Common myeloid progenitor, CD34-positive (primary cell): ENCODE measurements at regions not wholly inside any gene's neighbourhood (a gene's known extent, or its start where the extent isn't known, plus 50 kb on each side); places are given as distances from the start of the nearest gene placed in this dataset.

Experiments
- CTCF ChIA-PET: fragments of 350-600 bp; sonication (Branson Sonifier 250); formaldehyde crosslinking; loops from one replicate; lab custom pipeline; 2021; ENCODE audit warnings: antibody characterized with exemption; lab: Charles Lee
- POLR2A ChIA-PET: fragments of 350-600 bp; sonication (Branson Sonifier 250); formaldehyde crosslinking; loops from one replicate; lab custom pipeline; 2021; ENCODE audit warnings: antibody characterized with exemption; lab: Charles Lee
- DNase-seq, 3 donors: peaks; one replicate each; pipeline versions ENCODE4 v3.0.0 to v3.0.0-alpha.2; 2013
- H3K27ac ChIP-seq, 2 experiments: 1 replicate in 1 of 2; 2 replicates in 1 of 2; pipeline ENCODE4 v1.7.0; 2013; ENCODE audit warnings: inconsistent platforms in 2 of 2, low read length in 2 of 2, mild to moderate bottlenecking in 2 of 2, low read depth in 1 of 2, moderate library complexity in 1 of 2; ENCODE audit not compliant: severe bottlenecking in 2 of 2, insufficient read depth in 1 of 2, poor library complexity in 1 of 2
- H3K27me3 ChIP-seq, 5 experiments: replicated peaks in 2 of 5; 1 replicate in 3 of 5; 2 replicates in 2 of 5; pipeline versions ENCODE4 v1.6.1 to v1.7.0; 2013; ENCODE audit warnings: low read length in 4 of 5, mild to moderate bottlenecking in 2 of 5, moderate library complexity in 2 of 5, inconsistent platforms in 1 of 5; ENCODE audit not compliant: insufficient read depth in 5 of 5, control insufficient read depth in 4 of 5
- H3K36me3 ChIP-seq, 4 experiments: 1 replicate in 2 of 4; 2 replicates in 2 of 4; pipeline versions ENCODE4 v1.6.1 to v1.7.0; 2013; ENCODE audit warnings: low read length in 3 of 4, control low read depth in 1 of 4, mild to moderate bottlenecking in 1 of 4; ENCODE audit not compliant: control insufficient read depth in 4 of 4, insufficient read depth in 4 of 4
- H3K4me1 ChIP-seq, 4 experiments: 1 replicate in 3 of 4; 2 replicates in 1 of 4; pipeline versions ENCODE4 v1.6.1 to v1.7.1; 2013; ENCODE audit warnings: low read length in 3 of 4, mild to moderate bottlenecking in 3 of 4, control low read depth in 1 of 4, inconsistent platforms in 1 of 4, moderate library complexity in 1 of 4; ENCODE audit not compliant: control insufficient read depth in 4 of 4, insufficient read depth in 4 of 4; ENCODE audit errors: control extremely low read depth in 1 of 4
- H3K4me3 ChIP-seq, 7 experiments: 1 replicate in 4 of 7; 2 replicates in 3 of 7; pipeline versions ENCODE4 v1.5.1 to v1.7.0; 2013; ENCODE audit warnings: mild to moderate bottlenecking in 7 of 7, low read length in 6 of 7, moderate library complexity in 6 of 7, inconsistent platforms in 2 of 7, low read depth in 2 of 7, control low read depth in 1 of 7; ENCODE audit not compliant: insufficient read depth in 4 of 7, control insufficient read depth in 1 of 7; ENCODE audit errors: extremely low read depth in 1 of 7
- H3K9me3 ChIP-seq, 5 experiments: 1 replicate in 4 of 5; 2 replicates in 1 of 5; pipeline versions ENCODE4 v1.6.1 to v1.7.1; 2013; ENCODE audit warnings: low read length in 4 of 5, mild to moderate bottlenecking in 2 of 5, inconsistent platforms in 1 of 5, low read depth in 1 of 5, moderate library complexity in 1 of 5; ENCODE audit not compliant: control insufficient read depth in 4 of 5, insufficient read depth in 2 of 5; ENCODE audit errors: control extremely low read depth in 1 of 5
- WGBS: methylation state at CpG from one replicate; pipeline ENCODE4 v1.1.5; 2013; ENCODE audit not compliant: insufficient coverage; 5-methylcytosine and 5-hydroxymethylcytosine counted together

- H3K27me3 ChIP-seq: peaks cover 0 to 20% (median 0%) of the 10 kb centered on the region in 5 experiments
- no peak overlapping the region for H3K4me3 ChIP-seq
- CTCF ChIA-PET: interaction anchor here (0.9 kb wide), 1 partner anchor 936 kb away, joined by 3 read pairs; no protein-coding TSS in a partner anchor
- H3K9me3 ChIP-seq: no peaks in the 10 kb centered on the region
- DNase-seq: no peak
- 84% methylated on average over 12 of the region's 13 CpGs for WGBS
- H3K27ac ChIP-seq: no peak overlapping the region
- no peaks in the 10 kb centered on the region for H3K4me1 ChIP-seq
- H3K36me3 ChIP-seq: no peaks in the 10 kb centered on the region
- POLR2A ChIA-PET: no interaction called here
These were observed 382.7 kb downstream of the THBS2 start for GRCh38 chr6:168870982-168871381.

DNA sequence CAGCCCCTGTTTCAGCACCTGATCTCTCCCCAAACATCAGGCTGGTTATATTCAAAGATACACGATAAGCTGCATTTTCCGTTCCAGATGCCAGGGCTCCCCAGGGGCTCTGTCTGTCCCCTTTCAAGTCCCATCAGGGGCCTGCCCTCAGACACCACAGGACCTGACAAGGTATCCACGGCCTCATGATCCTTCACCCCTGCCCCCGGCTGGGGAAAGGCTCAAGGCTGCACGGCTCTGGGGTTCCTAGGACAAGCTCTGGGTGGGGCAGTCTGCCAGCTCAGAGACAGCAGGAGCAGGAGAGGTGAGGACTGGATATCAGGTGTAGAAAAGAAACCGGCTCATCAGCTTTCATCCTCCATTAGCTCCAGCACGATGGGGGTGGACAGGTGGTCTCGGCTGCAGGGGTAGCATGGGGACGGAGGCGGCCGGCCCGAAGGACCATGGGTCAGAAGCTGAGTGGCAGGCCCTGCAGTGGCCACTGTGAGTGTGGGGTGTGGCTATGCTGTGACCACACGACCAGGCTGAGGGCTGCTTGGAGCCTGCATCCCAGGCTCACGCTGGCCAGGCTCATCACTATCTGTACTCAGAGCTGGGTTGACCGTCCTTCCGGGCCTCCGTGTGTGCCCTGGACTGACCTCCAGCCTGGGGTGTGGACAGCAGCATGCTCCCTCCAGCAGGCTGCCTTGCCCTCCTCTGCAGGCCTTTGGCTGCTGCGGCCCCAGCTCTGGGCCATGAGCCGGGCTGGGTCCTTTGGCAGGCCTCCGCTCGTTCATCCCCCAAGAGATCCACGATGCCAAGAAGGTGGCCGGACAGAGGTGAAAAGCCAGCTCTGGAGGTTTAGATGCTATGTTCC is 386.2 kb downstream of the THBS2 start:
- WGBS: 95% methylated on average over 23 of the region's 23 CpGs
- CTCF ChIA-PET: interaction anchor here (1.7 kb wide), 1 partner anchor 10 kb away, joined by 4 read pairs; no protein-coding TSS in a partner anchor

DNA sequence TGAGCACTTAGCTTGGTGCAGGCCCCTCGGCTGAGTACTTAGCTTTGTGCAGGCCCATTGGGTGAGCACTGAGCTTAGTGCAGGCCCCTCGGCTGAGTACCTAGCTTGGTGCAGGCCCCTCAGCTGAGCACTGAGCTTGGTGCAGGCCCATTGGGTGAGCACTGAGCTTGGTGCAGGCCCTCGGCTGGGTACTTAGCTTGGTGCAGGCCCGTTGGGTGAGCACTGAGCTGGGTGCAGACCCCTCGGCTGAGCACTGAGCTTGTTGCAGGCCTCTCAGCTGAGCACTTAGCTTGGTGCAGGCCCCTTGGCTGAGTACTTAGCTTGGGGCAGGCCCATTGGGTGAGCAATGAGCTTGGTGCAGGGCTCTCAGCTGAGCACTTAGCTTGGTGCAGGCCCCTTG is 387.1 kb downstream of the THBS2 start:
- peaks cover 0 to 11% (median 0%) of the 10 kb centered on the region in 5 experiments for H3K27me3 ChIP-seq
- CTCF ChIA-PET: interaction anchor here (1.7 kb wide), 1 partner anchor 9 kb away, joined by 4 read pairs; no protein-coding TSS in a partner anchor
- no peaks in the 10 kb centered on the region for H3K4me1 ChIP-seq
- DNase-seq: no peak
- H3K36me3 ChIP-seq: no peaks in the 10 kb centered on the region
- POLR2A ChIA-PET: no interaction called here
- 92% methylated on average over 5 of the region's 5 CpGs for WGBS
- H3K27ac ChIP-seq: no peak overlapping the region
- no peaks in the 10 kb centered on the region for H3K9me3 ChIP-seq
- H3K4me3 ChIP-seq: no peak overlapping the region

More for the DNA sequence above, 386.2 kb downstream of the THBS2 start:
- H3K4me3 ChIP-seq: no peak overlapping the region
- DNase-seq: no peak
- H3K27me3 ChIP-seq: peaks cover 0 to 6% (median 0%) of the 10 kb centered on the region in 5 experiments
- H3K9me3 ChIP-seq: no peaks in the 10 kb centered on the region
- no peaks in the 10 kb centered on the region for H3K4me1 ChIP-seq
- no peak overlapping the region for H3K27ac ChIP-seq
- POLR2A ChIA-PET: no interaction called here
- H3K36me3 ChIP-seq: no peaks in the 10 kb centered on the region

- Histone ChIP-seq H3K4me1 (no peaks in the 10 kb centered on the region), H3K36me3 (no peaks in the 10 kb centered on the region), H3K9me3 (no peaks in the 10 kb centered on the region), H3K27ac (no peak overlapping the region), H3K27me3 (peaks cover 0 to 5% (median 0%) of the 10 kb centered on the region in 5 experiments), H3K4me3 (no peak overlapping the region)
- 100% methylated on average over 3 of the region's 4 CpGs for WGBS
- no peak for DNase-seq
- ChIA-PET CTCF (interaction anchor here (0.8 to 0.9 kb wide), 2 partner anchors 11 to 22 kb away, joined by 3 read pairs; no protein-coding TSS in a partner anchor), POLR2A (no interaction called here)
These were observed 388.1 kb downstream of the THBS2 start for GRCh38 chr6:168865522-168865921.

DNA sequence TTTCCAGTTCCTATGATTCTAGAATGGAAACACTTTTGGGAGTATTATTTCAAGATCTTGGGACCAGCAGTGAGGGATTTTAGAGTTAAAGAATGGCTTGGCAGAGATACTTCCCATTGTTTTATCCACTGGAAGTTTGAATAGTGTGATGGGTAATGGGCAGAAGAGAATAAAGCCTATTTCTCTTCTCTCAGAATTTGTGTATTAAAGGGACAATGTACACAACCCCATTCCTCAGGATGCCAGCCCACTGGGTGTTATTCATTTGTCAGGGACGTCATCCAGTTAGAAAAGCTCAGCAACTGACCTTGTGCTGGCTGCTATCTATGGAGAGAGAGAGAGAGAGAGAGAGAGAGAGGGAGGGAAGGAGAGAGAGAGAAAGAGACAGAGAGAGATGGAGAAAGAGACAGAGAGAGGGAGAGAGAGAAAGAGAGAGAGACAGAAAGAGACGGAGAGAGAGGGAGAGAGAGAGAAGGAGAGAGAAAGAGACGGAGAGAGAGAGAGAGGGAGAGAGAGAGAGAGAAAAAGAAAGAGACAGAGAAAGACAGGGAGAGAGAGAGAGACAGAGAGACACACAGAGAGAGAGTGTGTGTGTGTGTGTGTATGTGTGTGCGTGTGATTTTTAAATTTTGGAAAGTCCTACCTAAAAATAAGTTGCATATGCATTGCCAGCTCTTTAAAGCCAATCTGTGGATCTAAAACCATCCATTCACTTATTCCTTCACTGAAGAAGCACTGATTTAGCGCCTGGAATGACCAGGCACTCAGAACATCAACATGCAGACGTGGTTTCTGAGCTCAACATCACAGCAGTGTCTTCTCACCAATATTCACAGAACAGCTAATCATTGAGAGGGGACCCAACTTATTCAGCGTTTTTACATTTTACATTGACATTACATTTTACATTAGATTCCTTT is 388.8 kb downstream of the THBS2 start:
- H3K27ac ChIP-seq: no peak overlapping the region
- WGBS: 69% methylated on average over 5 of the region's 7 CpGs
- no peak for DNase-seq
- ChIA-PET POLR2A (no interaction called here), CTCF (interaction anchor here (0.8 to 0.9 kb wide), 2 partner anchors 10 to 23 kb away, joined by 3 read pairs; no protein-coding TSS in a partner anchor)
- no peaks in the 10 kb centered on the region for H3K9me3 ChIP-seq
- peaks cover 0 to 9% (median 0%) of the 10 kb centered on the region in 5 experiments for H3K27me3 ChIP-seq
- no peak overlapping the region for H3K4me3 ChIP-seq
- H3K36me3 ChIP-seq: no peaks in the 10 kb centered on the region
- no peaks in the 10 kb centered on the region for H3K4me1 ChIP-seq

DNA sequence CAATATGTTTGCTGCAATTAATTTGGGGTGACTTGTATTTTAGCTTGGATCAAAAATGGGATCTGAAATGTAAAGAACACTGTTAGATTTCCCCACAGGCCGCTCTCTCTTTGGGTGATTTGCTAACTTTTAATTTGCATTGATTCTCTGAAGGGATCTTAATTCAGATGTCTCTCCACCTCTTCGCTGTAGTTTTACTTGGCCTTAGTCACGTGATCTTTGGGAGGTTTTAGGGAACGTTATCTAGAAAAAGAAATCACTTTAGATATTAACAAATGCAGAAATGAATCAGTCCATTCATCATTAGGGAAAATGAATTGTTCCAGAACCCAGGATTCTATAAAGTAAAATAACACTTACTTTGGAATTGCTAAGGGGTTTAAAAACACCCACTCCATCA is 390.2 kb downstream of the THBS2 start:
- Histone ChIP-seq H3K4me1 (no peaks in the 10 kb centered on the region), H3K27ac (no peak overlapping the region), H3K9me3 (peaks cover 0 to under 1% (median 0%) of the 10 kb centered on the region in 5 experiments), H3K27me3 (peaks cover 0 to 9% (median 0%) of the 10 kb centered on the region in 5 experiments), H3K36me3 (no peaks in the 10 kb centered on the region), H3K4me3 (no peak overlapping the region)
- ChIA-PET POLR2A (no interaction called here), CTCF (no interaction called here)
- DNase-seq: no peak
- WGBS: 100% methylated on average over 2 of the region's 4 CpGs
